NB4 (cell line): ENCODE measurements at regions not wholly inside any gene's neighbourhood (a gene's known extent, or its start where the extent isn't known, plus 50 kb on each side); places are given as distances from the start of the nearest gene placed in this dataset.

Source experiments
- POLR2A ChIP-seq: IDR thresholded peaks from 2 replicates; pipeline ENCODE4 v1.6.1; 2011; ENCODE audit warnings: mild to moderate bottlenecking; ENCODE audit not compliant: insufficient read length; ENCODE audit errors: extremely low read depth
- TF ChIP-seq, protein P1 (sequence below): IDR thresholded peaks from 2 replicates; pipeline ENCODE4 v1.6.1; 2011; ENCODE audit warnings: low read depth, low read length
- TF ChIP-seq, protein P2 (sequence below): IDR thresholded peaks from one replicate; pipeline ENCODE4 v1.5.1; 2012; ENCODE audit warnings: low read depth, low read length

GRCh38 chr4:77236806-77237205 lies 79.8 kb downstream of the CCNG2 start:
- TF ChIP-seq POLR2A, result no peak
- TF ChIP-seq, protein P1, sequence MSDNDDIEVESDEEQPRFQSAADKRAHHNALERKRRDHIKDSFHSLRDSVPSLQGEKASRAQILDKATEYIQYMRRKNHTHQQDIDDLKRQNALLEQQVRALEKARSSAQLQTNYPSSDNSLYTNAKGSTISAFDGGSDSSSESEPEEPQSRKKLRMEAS, result no peak
- TF ChIP-seq, protein P2, sequence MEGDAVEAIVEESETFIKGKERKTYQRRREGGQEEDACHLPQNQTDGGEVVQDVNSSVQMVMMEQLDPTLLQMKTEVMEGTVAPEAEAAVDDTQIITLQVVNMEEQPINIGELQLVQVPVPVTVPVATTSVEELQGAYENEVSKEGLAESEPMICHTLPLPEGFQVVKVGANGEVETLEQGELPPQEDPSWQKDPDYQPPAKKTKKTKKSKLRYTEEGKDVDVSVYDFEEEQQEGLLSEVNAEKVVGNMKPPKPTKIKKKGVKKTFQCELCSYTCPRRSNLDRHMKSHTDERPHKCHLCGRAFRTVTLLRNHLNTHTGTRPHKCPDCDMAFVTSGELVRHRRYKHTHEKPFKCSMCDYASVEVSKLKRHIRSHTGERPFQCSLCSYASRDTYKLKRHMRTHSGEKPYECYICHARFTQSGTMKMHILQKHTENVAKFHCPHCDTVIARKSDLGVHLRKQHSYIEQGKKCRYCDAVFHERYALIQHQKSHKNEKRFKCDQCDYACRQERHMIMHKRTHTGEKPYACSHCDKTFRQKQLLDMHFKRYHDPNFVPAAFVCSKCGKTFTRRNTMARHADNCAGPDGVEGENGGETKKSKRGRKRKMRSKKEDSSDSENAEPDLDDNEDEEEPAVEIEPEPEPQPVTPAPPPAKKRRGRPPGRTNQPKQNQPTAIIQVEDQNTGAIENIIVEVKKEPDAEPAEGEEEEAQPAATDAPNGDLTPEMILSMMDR, result no peak
